Activated CD4-positive, alpha-beta T cell treated with anti-CD3 and anti-CD28 coated beads, Interleukin-2, amount 10 ng/mL, durations not matched to agents 7 days and 5 days (primary cell): ENCODE measurements at regions not wholly inside any gene's neighbourhood (a gene's known extent, or its start where the extent isn't known, plus 50 kb on each side); places are given as distances from the start of the nearest gene placed in this dataset.

Source experiments
- CTCF ChIA-PET: fragments of 350-600 bp; sonication (Branson Sonifier 250); formaldehyde crosslinking; loops from one replicate; lab custom pipeline; 2021; ENCODE audit warnings: antibody characterized with exemption; lab: Charles Lee
- POLR2A ChIA-PET: fragments of 350-600 bp; sonication (Branson Sonifier 250); formaldehyde crosslinking; loops from one replicate; lab custom pipeline; 2021; ENCODE audit warnings: antibody characterized with exemption; lab: Charles Lee
- DNase-seq: peaks from one replicate; pipeline ENCODE4 v3.0.0-alpha.2; 2020
- H3K27ac Mint-ChIP-seq: one replicate; pipeline ENCODE4 v1.8.0; 2021; ENCODE audit warnings: mild to moderate bottlenecking, moderate library complexity, mixed read lengths
- H3K27me3 Mint-ChIP-seq: one replicate; pipeline ENCODE4 v1.8.0; 2021; ENCODE audit warnings: mixed read lengths
- H3K36me3 Mint-ChIP-seq: one replicate; pipeline ENCODE4 v1.8.0; 2021; ENCODE audit warnings: low read depth, mixed read lengths
- H3K4me1 Mint-ChIP-seq: one replicate; pipeline ENCODE4 v1.8.0; 2021; ENCODE audit warnings: mixed read lengths
- H3K4me3 Mint-ChIP-seq: one replicate; pipeline ENCODE4 v1.8.0; 2021; ENCODE audit warnings: mild to moderate bottlenecking, moderate library complexity, mixed read lengths
- H3K9me3 Mint-ChIP-seq: one replicate; pipeline ENCODE4 v1.8.0; 2021; ENCODE audit warnings: mixed read lengths

DNA sequence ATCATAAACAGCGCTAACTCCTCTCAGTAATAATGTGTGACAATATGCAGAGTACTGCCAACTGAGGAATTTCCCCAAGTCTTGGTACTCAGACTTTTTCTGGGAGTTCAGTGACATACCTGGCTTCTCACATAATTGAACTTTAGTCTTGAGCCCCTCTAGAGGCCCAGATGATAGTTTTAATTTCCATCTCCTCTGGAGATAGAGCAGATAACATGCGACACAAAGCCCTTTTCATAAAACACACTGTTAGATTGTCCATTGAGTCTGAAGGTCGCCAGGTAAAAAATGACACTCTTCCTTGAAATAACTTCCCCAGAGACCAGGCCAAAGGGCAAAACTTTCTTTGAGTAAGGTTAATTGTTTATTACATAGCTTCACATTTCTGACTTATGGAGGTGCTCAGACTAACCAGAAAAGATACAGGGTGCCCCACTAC lies 476.0 kb downstream of the RASEF start:
- H3K4me3 Mint-ChIP-seq = no peak overlapping the region
- H3K27ac Mint-ChIP-seq = no peak overlapping the region
- no peaks in the 10 kb centered on the region for H3K36me3 Mint-ChIP-seq
- CTCF ChIA-PET = no interaction called here
- POLR2A ChIA-PET = no interaction called here
- H3K4me1 Mint-ChIP-seq = no peaks in the 10 kb centered on the region
- DNase-seq = no peak
- H3K9me3 Mint-ChIP-seq = no peaks in the 10 kb centered on the region
- H3K27me3 Mint-ChIP-seq = no peaks in the 10 kb centered on the region

GRCh38 chr9:82588301-82589180 lies 474.4 kb downstream of the RASEF start:
- DNase-seq = no peak
- Mint-ChIP-seq H3K27ac (no peak overlapping the region), H3K9me3 (no peaks in the 10 kb centered on the region), H3K27me3 (no peaks in the 10 kb centered on the region), H3K36me3 (no peaks in the 10 kb centered on the region), H3K4me3 (no peak overlapping the region), H3K4me1 (no peaks in the 10 kb centered on the region)
- CTCF ChIA-PET = no interaction called here
- POLR2A ChIA-PET = no interaction called here

- no peaks in the 10 kb centered on the region for H3K4me1 Mint-ChIP-seq
- CTCF ChIA-PET = no interaction called here
- no peaks in the 10 kb centered on the region for H3K27me3 Mint-ChIP-seq
- H3K36me3 Mint-ChIP-seq = no peaks in the 10 kb centered on the region
- H3K4me3 Mint-ChIP-seq = no peak overlapping the region
- no peaks in the 10 kb centered on the region for H3K9me3 Mint-ChIP-seq
- DNase-seq = no peak
- POLR2A ChIA-PET = no interaction called here
- no peak overlapping the region for H3K27ac Mint-ChIP-seq
These were observed 472.1 kb downstream of the RASEF start for GRCh38 chr9:82590845-82591244.

- no peak for DNase-seq
- Mint-ChIP-seq H3K27me3 (no peaks in the 10 kb centered on the region), H3K27ac (no peak overlapping the region), H3K4me3 (no peak overlapping the region), H3K4me1 (no peaks in the 10 kb centered on the region), H3K9me3 (no peaks in the 10 kb centered on the region), H3K36me3 (no peaks in the 10 kb centered on the region)
- CTCF ChIA-PET = no interaction called here
- POLR2A ChIA-PET = no interaction called here
These were observed 469.4 kb downstream of the RASEF start for GRCh38 chr9:82593501-82593900.

GRCh38 chr9:82597241-82598203 lies 465.4 kb downstream of the RASEF start:
- Mint-ChIP-seq H3K4me3 (no peak overlapping the region), H3K27me3 (no peaks in the 10 kb centered on the region), H3K36me3 (no peaks in the 10 kb centered on the region), H3K4me1 (no peaks in the 10 kb centered on the region), H3K27ac (no peak overlapping the region), H3K9me3 (no peaks in the 10 kb centered on the region)
- no peak for DNase-seq
- ChIA-PET POLR2A (no interaction called here), CTCF (interaction anchor here (1.2 kb wide), 1 partner anchor 15 kb away, joined by 4 read pairs; no protein-coding TSS in a partner anchor)

GRCh38 chr9:82598241-82599039 lies 464.5 kb downstream of the RASEF start:
- Mint-ChIP-seq H3K4me3 (no peak overlapping the region), H3K4me1 (no peaks in the 10 kb centered on the region), H3K36me3 (no peaks in the 10 kb centered on the region), H3K27ac (no peak overlapping the region), H3K9me3 (no peaks in the 10 kb centered on the region), H3K27me3 (no peaks in the 10 kb centered on the region)
- ChIA-PET POLR2A (no interaction called here), CTCF (no interaction called here)
- DNase-seq = no peak

DNA sequence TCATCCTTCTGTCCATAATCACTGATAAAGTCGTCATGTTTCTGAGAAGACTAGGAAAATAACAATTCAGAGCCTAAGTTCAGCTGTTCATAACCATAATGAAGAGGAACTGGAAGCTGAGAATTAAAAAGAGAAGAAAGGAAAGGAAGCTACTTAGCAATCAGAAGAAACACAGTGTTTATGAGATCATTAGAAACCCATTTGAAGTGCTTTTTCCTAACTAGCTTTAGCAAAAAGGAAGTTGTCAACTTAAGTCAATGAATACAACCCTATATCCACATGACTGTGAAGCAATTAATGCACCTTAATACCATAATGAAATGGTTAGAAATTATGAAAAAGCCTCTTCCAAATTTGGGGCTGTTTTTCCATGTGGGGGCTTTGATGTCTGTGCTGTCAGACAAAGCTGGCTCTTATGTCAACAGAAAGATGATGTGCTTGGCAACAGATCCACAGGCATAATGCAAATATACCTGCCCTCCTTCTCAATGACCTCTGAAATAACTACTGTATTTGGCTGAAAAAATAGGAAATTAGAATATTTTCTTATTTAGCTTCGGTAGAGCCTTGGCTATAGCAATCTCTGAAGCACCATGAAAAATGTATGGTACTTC lies 463.5 kb downstream of the RASEF start:
- no peak for DNase-seq
- no peaks in the 10 kb centered on the region for H3K9me3 Mint-ChIP-seq
- H3K36me3 Mint-ChIP-seq = no peaks in the 10 kb centered on the region
- H3K4me1 Mint-ChIP-seq = no peaks in the 10 kb centered on the region
- ChIA-PET CTCF (no interaction called here), POLR2A (no interaction called here)
- no peak overlapping the region for H3K27ac Mint-ChIP-seq
- no peak overlapping the region for H3K4me3 Mint-ChIP-seq
- H3K27me3 Mint-ChIP-seq = no peaks in the 10 kb centered on the region

- POLR2A ChIA-PET = no interaction called here
- H3K4me3 Mint-ChIP-seq = no peak overlapping the region
- H3K27ac Mint-ChIP-seq = no peak overlapping the region
- no peak for DNase-seq
- no peaks in the 10 kb centered on the region for H3K36me3 Mint-ChIP-seq
- no peaks in the 10 kb centered on the region for H3K9me3 Mint-ChIP-seq
- H3K27me3 Mint-ChIP-seq = no peaks in the 10 kb centered on the region
- CTCF ChIA-PET = no interaction called here
- no peaks in the 10 kb centered on the region for H3K4me1 Mint-ChIP-seq
These were observed 462.2 kb downstream of the RASEF start for GRCh38 chr9:82600536-82601292.

DNA sequence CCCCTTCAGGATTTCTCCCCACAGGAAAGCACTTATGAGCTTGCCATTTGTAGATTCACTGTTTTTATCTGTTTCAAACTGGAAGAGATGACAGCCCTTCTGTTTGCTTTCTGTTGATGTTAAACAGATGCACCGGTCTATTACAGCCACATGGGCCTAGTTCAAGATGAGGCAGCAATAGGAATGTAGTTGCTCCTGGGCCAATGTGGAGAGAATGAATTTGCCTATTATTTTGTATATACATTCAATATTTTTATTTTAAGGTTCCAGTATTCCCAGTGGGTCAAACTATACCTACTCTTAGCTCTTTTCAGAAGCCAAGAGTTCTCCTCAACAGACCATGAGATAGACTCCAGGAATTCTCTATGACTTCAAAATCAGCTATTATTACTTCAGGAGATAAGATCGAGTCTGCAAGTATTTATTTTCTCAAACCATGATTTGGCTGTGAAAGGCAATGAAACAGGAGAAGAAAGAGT lies 461.6 kb downstream of the RASEF start:
- Mint-ChIP-seq H3K27ac (no peak overlapping the region), H3K36me3 (no peaks in the 10 kb centered on the region), H3K4me1 (no peaks in the 10 kb centered on the region), H3K27me3 (no peaks in the 10 kb centered on the region), H3K9me3 (no peaks in the 10 kb centered on the region), H3K4me3 (no peak overlapping the region)
- no peak for DNase-seq
- ChIA-PET POLR2A (no interaction called here), CTCF (no interaction called here)

GRCh38 chr9:82604947-82605656 lies 457.8 kb downstream of the RASEF start:
- ChIA-PET CTCF (no interaction called here), POLR2A (no interaction called here)
- no peaks in the 10 kb centered on the region for H3K27me3 Mint-ChIP-seq
- H3K9me3 Mint-ChIP-seq = no peaks in the 10 kb centered on the region
- H3K27ac Mint-ChIP-seq = no peak overlapping the region
- DNase-seq = no peak
- H3K36me3 Mint-ChIP-seq = no peaks in the 10 kb centered on the region
- H3K4me1 Mint-ChIP-seq = no peaks in the 10 kb centered on the region
- no peak overlapping the region for H3K4me3 Mint-ChIP-seq

- no peak overlapping the region for H3K4me3 Mint-ChIP-seq
- no peak overlapping the region for H3K27ac Mint-ChIP-seq
- H3K4me1 Mint-ChIP-seq = no peaks in the 10 kb centered on the region
- CTCF ChIA-PET = no interaction called here
- POLR2A ChIA-PET = no interaction called here
- DNase-seq = no peak
- no peaks in the 10 kb centered on the region for H3K36me3 Mint-ChIP-seq
- H3K27me3 Mint-ChIP-seq = no peaks in the 10 kb centered on the region
- H3K9me3 Mint-ChIP-seq = no peaks in the 10 kb centered on the region
These were observed 457.3 kb downstream of the RASEF start for GRCh38 chr9:82605657-82606031.
